ENCODE measurements at regions not wholly inside any gene's neighbourhood (a gene's known extent, or its start where the extent isn't known, plus 50 kb on each side); places are given as distances from the start of the nearest gene placed in this dataset.

DNA sequence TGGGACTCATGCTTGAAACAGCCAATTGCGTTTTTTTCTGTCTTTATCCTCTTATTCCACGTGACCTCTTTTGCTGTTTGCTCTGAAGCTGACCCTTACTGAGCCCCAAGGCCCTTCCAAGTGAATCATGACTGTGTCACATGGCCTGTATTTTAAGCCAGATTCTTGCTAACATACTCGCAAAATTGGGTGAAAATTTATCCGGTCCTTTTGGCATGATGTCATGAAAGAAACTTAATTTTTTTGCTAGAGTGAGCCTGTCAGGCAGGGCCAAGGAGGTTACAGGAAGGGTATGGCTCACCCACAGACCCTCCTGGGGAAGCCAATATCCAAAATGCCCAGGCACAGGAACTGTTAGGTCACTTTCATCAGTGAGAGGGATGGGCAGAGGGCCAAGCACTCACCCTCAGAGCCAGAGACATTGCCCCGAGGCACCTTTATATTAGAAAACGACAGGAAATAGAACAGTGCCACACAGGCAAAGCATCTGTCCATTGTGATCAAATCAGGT lies 296.7 kb downstream of the CDH26 start:
- ATAC-seq, result no peak
- no peak for TF ChIP-seq ZFP3 (CRISPR knock-in tag; IDR thresholded peaks at IDR 0.05)
- TF ChIP-seq ZNF70 (CRISPR knock-in tag; IDR thresholded peaks at IDR 0.05), result no peak
- TF ChIP-seq CSDC2 (CRISPR knock-in tag; IDR thresholded peaks at IDR 0.05), result no peak
- no peak for TF ChIP-seq TCF4 (CRISPR knock-in tag; IDR thresholded peaks at IDR 0.05; ENCODE audit: borderline replicate concordance)
- TF ChIP-seq, protein P1, sequence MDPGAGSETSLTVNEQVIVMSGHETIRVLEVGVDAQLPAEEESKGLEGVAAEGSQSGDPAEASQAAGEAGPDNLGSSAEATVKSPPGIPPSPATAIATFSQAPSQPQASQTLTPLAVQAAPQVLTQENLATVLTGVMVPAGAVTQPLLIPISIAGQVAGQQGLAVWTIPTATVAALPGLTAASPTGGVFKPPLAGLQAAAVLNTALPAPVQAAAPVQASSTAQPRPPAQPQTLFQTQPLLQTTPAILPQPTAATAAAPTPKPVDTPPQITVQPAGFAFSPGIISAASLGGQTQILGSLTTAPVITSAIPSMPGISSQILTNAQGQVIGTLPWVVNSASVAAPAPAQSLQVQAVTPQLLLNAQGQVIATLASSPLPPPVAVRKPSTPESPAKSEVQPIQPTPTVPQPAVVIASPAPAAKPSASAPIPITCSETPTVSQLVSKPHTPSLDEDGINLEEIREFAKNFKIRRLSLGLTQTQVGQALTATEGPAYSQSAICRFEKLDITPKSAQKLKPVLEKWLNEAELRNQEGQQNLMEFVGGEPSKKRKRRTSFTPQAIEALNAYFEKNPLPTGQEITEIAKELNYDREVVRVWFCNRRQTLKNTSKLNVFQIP (CRISPR knock-in tag; IDR thresholded peaks at IDR 0.05; ENCODE audit: borderline replicate concordance, low read depth), result no peak
- no peak for TF ChIP-seq OSR1 (CRISPR knock-in tag; IDR thresholded peaks at IDR 0.05)
- TF ChIP-seq ESRRG (CRISPR knock-in tag; IDR thresholded peaks at IDR 0.05), result no peak
- TF ChIP-seq TOX (CRISPR knock-in tag; IDR thresholded peaks at IDR 0.05; ENCODE audit: borderline replicate concordance), result no peak
- no peak for TF ChIP-seq ARNTL (CRISPR knock-in tag; IDR thresholded peaks at IDR 0.05; ENCODE audit: borderline replicate concordance, low read depth)
- TF ChIP-seq, protein P2, sequence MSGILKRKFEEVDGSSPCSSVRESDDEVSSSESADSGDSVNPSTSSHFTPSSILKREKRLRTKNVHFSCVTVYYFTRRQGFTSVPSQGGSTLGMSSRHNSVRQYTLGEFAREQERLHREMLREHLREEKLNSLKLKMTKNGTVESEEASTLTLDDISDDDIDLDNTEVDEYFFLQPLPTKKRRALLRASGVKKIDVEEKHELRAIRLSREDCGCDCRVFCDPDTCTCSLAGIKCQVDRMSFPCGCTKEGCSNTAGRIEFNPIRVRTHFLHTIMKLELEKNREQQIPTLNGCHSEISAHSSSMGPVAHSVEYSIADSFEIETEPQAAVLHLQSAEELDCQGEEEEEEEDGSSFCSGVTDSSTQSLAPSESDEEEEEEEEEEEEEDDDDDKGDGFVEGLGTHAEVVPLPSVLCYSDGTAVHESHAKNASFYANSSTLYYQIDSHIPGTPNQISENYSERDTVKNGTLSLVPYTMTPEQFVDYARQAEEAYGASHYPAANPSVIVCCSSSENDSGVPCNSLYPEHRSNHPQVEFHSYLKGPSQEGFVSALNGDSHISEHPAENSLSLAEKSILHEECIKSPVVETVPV (CRISPR knock-in tag; IDR thresholded peaks at IDR 0.05), result no peak
- TF ChIP-seq, protein P3, sequence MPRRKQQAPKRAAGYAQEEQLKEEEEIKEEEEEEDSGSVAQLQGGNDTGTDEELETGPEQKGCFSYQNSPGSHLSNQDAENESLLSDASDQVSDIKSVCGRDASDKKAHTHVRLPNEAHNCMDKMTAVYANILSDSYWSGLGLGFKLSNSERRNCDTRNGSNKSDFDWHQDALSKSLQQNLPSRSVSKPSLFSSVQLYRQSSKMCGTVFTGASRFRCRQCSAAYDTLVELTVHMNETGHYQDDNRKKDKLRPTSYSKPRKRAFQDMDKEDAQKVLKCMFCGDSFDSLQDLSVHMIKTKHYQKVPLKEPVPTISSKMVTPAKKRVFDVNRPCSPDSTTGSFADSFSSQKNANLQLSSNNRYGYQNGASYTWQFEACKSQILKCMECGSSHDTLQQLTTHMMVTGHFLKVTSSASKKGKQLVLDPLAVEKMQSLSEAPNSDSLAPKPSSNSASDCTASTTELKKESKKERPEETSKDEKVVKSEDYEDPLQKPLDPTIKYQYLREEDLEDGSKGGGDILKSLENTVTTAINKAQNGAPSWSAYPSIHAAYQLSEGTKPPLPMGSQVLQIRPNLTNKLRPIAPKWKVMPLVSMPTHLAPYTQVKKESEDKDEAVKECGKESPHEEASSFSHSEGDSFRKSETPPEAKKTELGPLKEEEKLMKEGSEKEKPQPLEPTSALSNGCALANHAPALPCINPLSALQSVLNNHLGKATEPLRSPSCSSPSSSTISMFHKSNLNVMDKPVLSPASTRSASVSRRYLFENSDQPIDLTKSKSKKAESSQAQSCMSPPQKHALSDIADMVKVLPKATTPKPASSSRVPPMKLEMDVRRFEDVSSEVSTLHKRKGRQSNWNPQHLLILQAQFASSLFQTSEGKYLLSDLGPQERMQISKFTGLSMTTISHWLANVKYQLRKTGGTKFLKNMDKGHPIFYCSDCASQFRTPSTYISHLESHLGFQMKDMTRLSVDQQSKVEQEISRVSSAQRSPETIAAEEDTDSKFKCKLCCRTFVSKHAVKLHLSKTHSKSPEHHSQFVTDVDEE (CRISPR knock-in tag; IDR thresholded peaks at IDR 0.05), result no peak
- TF ChIP-seq, protein P4, sequence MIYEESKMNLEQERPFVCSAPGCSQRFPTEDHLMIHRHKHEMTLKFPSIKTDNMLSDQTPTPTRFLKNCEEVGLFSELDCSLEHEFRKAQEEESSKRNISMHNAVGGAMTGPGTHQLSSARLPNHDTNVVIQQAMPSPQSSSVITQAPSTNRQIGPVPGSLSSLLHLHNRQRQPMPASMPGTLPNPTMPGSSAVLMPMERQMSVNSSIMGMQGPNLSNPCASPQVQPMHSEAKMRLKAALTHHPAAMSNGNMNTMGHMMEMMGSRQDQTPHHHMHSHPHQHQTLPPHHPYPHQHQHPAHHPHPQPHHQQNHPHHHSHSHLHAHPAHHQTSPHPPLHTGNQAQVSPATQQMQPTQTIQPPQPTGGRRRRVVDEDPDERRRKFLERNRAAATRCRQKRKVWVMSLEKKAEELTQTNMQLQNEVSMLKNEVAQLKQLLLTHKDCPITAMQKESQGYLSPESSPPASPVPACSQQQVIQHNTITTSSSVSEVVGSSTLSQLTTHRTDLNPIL (CRISPR knock-in tag; IDR thresholded peaks at IDR 0.05; ENCODE audit: low read depth), result no peak

DNA sequence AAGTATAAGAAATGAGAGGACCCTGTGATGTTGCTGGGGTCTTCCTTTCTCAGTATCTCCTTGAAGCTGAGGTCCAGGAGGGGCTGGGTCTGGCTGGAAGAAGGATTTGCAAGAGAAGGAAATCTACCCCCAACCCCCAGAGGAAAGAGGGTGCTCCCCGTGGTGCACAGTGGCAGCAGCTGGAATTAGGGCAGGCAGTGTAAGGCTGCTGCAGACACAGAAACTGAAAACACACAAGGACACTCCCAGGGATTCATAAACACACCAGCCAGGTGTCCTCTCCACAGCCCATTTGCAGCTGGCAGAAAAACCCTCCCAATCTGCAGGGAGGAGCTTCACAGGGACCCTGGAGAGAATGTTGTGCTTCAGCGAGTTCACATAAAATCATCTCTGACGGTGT lies 297.2 kb downstream of the CDH26 start:
- ATAC-seq, result no peak
- TF ChIP-seq ZC3H10 (CRISPR knock-in tag; IDR thresholded peaks at IDR 0.05), result no peak
- no peak for TF ChIP-seq ZFP30 (CRISPR knock-in tag; IDR thresholded peaks at IDR 0.05)
- TF ChIP-seq, protein P3 (CRISPR knock-in tag; IDR thresholded peaks at IDR 0.05), result no peak
- TF ChIP-seq ZFP3 (CRISPR knock-in tag; IDR thresholded peaks at IDR 0.05), result no peak
- no peak for TF ChIP-seq TOX (CRISPR knock-in tag; IDR thresholded peaks at IDR 0.05; ENCODE audit: borderline replicate concordance)
- no peak for TF ChIP-seq ZNF8 (CRISPR knock-in tag; IDR thresholded peaks at IDR 0.05)
- TF ChIP-seq RARB (CRISPR knock-in tag; IDR thresholded peaks at IDR 0.05), result no peak
- TF ChIP-seq ZNF70 (CRISPR knock-in tag; IDR thresholded peaks at IDR 0.05), result no peak
- no peak for TF ChIP-seq PPARA (CRISPR knock-in tag; IDR thresholded peaks at IDR 0.05; ENCODE audit: borderline replicate concordance)
- TF ChIP-seq, protein P4 (CRISPR knock-in tag; IDR thresholded peaks at IDR 0.05; ENCODE audit: low read depth), result no peak
- TF ChIP-seq TCF4 (CRISPR knock-in tag; IDR thresholded peaks at IDR 0.05; ENCODE audit: borderline replicate concordance), result no peak
- TF ChIP-seq SNAI2 (CRISPR knock-in tag; IDR thresholded peaks at IDR 0.05), result no peak
- TF ChIP-seq, protein P5, sequence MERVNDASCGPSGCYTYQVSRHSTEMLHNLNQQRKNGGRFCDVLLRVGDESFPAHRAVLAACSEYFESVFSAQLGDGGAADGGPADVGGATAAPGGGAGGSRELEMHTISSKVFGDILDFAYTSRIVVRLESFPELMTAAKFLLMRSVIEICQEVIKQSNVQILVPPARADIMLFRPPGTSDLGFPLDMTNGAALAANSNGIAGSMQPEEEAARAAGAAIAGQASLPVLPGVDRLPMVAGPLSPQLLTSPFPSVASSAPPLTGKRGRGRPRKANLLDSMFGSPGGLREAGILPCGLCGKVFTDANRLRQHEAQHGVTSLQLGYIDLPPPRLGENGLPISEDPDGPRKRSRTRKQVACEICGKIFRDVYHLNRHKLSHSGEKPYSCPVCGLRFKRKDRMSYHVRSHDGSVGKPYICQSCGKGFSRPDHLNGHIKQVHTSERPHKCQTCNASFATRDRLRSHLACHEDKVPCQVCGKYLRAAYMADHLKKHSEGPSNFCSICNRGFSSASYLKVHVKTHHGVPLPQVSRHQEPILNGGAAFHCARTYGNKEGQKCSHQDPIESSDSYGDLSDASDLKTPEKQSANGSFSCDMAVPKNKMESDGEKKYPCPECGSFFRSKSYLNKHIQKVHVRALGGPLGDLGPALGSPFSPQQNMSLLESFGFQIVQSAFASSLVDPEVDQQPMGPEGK (CRISPR knock-in tag; IDR thresholded peaks at IDR 0.05; ENCODE audit: borderline replicate concordance), result no peak
- TF ChIP-seq, protein P1 (CRISPR knock-in tag; IDR thresholded peaks at IDR 0.05; ENCODE audit: borderline replicate concordance, low read depth), result no peak
- TF ChIP-seq, protein P2 (CRISPR knock-in tag; IDR thresholded peaks at IDR 0.05), result no peak
